Right lobe of liver (tissue), 6 donors: ENCODE measurements at regions not wholly inside any gene's neighbourhood (a gene's known extent, or its start where the extent isn't known, plus 50 kb on each side); places are given as distances from the start of the nearest gene placed in this dataset.

Experiments used
- ATAC-seq, 4 donors: fragments of 200-7000 bp; cut with Tn5 transposase; one replicate each; pipeline ENCODE4 v1.9.1; 2020; ENCODE audit warnings: mild to moderate bottlenecking in 4 of 4, moderate library complexity in 4 of 4
- DNase-seq, 3 donors: peaks; one replicate each; pipeline ENCODE4 v3.0.0-alpha.2; 2020
- H3K27ac ChIP-seq, 3 donors: fragments of 200-600 bp; one replicate each; pipeline ENCODE4 v1.8.0; 2022
- H3K27me3 ChIP-seq, 2 donors: fragments of 200-600 bp; one replicate each; pipeline ENCODE4 v1.8.0; 2022
- H3K36me3 ChIP-seq, 4 donors: fragments of 200-600 bp; sonication (generic) in 1 of 4; one replicate each; pipeline versions ENCODE4 v1.5.1 to v1.8.0; 2017 to 2022; ENCODE audit warnings: control low read depth in 1 of 4
- H3K4me1 ChIP-seq, 4 donors: fragments of 200-600 bp; sonication (generic) in 1 of 4; one replicate each; pipeline versions ENCODE4 v1.5.1 to v1.8.0; 2017 to 2022; ENCODE audit warnings: control low read depth in 1 of 4
- H3K4me3 ChIP-seq, 3 donors: fragments of 200-600 bp; one replicate each; pipeline ENCODE4 v1.8.0; 2022
- H3K9me3 ChIP-seq, 4 donors: fragments of 200-600 bp; sonication (generic) in 1 of 4; one replicate each; pipeline versions ENCODE4 v1.5.1 to v1.8.0; 2017 to 2022; ENCODE audit warnings: control low read depth in 1 of 4
- POLR2A ChIP-seq: fragments of 450-650 bp; IDR thresholded peaks from one replicate; pipeline ENCODE4 v1.6.1; 2017; ENCODE audit warnings: antibody characterized with exemption, mild to moderate bottlenecking
- WGBS: methylation state at CpG from one replicate; pipeline ENCODE4 v1.1.6; 2018; ENCODE audit warnings: low coverage, low lambda C conversion rate; ENCODE audit not compliant: insufficient coverage; ENCODE audit errors: missing lambda C conversion rate; 5-methylcytosine and 5-hydroxymethylcytosine counted together
- intact Hi-C, 2 donors: fragments of 100-400 bp; cut with DNase I; formaldehyde crosslinking; loops; one replicate each; pipeline versions ENCODE4 v1.11.2 to v1.14.1; 2022
- TF ChIP-seq, protein P1 (sequence below), 4 donors: fragments of 200-600 bp in 3 of 4; fragments of 450-650 bp in 1 of 4; IDR thresholded peaks; one replicate each; pipeline versions ENCODE4 v1.5.1 to v1.8.0; 2016 to 2022; ENCODE audit warnings: antibody characterized with exemption in 4 of 4, mild to moderate bottlenecking in 2 of 4
- donor health status: DM: no; HTN: yes; CAD: no.
- donor health status: DM: no; HTN: no; CAD: no.
- donor health status: DM: no; HTN: no; CAD: no.
- donor health status: DM: no; HTN: yes; CAD: no.
- donor health status: DM: no; HTN: yes; CAD: no.

DNA sequence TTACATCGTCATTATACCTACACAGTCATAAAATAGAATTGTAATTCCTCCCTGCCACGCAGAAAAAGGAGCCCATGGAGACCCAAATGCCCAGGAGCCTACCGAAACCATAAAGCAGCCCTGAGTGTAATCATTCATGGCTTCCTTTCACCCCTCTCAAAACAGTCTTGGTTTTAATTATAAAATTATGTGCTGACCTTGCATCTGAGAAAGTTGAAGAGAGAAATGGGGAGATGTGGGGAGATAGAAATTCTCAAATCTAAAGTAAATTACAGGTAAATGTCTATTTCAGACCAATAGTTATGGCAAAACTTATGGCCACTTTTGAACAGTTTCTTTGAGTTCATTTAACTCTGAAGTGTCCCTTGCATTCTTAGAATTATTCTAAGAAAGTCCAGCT is 1068.8 kb downstream of the BCL11A start:
- intact Hi-C loops, result no loop called here
- no peak for ATAC-seq

DNA sequence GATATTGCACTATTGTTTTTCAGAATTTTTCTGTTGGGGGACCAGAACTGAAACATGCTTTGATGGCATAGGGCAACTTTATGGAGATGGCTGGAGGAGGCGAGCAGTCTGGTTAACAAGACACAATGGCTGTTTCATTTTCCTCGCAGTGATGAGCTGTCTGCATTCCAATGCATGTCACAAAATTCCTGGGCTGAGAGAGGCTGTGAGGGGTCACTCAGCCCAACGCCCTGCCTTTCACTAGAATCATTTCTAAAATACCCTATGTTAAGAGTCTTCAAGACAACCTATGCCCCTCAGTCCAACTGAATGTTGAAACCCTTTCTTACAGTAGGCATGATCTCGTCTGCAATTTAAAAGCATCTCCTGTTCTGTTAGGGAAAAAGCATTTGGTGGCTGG is 1090.0 kb downstream of the BCL11A start:
- H3K9me3 ChIP-seq, result no peaks in the 10 kb centered on the region
- WGBS, result 65% methylated on average over 4 of the region's 4 CpGs
- no peak overlapping the region for H3K27ac ChIP-seq
- no peaks in the 10 kb centered on the region for H3K36me3 ChIP-seq
- no peaks in the 10 kb centered on the region for H3K27me3 ChIP-seq
- TF ChIP-seq, protein P1, sequence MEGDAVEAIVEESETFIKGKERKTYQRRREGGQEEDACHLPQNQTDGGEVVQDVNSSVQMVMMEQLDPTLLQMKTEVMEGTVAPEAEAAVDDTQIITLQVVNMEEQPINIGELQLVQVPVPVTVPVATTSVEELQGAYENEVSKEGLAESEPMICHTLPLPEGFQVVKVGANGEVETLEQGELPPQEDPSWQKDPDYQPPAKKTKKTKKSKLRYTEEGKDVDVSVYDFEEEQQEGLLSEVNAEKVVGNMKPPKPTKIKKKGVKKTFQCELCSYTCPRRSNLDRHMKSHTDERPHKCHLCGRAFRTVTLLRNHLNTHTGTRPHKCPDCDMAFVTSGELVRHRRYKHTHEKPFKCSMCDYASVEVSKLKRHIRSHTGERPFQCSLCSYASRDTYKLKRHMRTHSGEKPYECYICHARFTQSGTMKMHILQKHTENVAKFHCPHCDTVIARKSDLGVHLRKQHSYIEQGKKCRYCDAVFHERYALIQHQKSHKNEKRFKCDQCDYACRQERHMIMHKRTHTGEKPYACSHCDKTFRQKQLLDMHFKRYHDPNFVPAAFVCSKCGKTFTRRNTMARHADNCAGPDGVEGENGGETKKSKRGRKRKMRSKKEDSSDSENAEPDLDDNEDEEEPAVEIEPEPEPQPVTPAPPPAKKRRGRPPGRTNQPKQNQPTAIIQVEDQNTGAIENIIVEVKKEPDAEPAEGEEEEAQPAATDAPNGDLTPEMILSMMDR (IDR thresholded peaks at IDR 0.05), result no peak
- TF ChIP-seq POLR2A, result no peak
- no peak for ATAC-seq
- intact Hi-C loops, result no loop called here
- DNase-seq, result no peak
- peaks cover 0 to under 1% (median 0%) of the 10 kb centered on the region in 4 donors for H3K4me1 ChIP-seq
- no peak overlapping the region for H3K4me3 ChIP-seq

More for the DNA sequence above, 1068.8 kb downstream of the BCL11A start:
- Histone ChIP-seq H3K4me1 (no peaks in the 10 kb centered on the region), H3K36me3 (no peaks in the 10 kb centered on the region), H3K27me3 (no peaks in the 10 kb centered on the region), H3K27ac (no peak overlapping the region), H3K4me3 (no peak overlapping the region), H3K9me3 (no peaks in the 10 kb centered on the region)
- DNase-seq, result no peak
- TF ChIP-seq POLR2A, result no peak
- TF ChIP-seq, protein P1 (IDR thresholded peaks at IDR 0.05), result no peak
- WGBS, result 47% methylated on average over 3 of the region's 3 CpGs

DNA sequence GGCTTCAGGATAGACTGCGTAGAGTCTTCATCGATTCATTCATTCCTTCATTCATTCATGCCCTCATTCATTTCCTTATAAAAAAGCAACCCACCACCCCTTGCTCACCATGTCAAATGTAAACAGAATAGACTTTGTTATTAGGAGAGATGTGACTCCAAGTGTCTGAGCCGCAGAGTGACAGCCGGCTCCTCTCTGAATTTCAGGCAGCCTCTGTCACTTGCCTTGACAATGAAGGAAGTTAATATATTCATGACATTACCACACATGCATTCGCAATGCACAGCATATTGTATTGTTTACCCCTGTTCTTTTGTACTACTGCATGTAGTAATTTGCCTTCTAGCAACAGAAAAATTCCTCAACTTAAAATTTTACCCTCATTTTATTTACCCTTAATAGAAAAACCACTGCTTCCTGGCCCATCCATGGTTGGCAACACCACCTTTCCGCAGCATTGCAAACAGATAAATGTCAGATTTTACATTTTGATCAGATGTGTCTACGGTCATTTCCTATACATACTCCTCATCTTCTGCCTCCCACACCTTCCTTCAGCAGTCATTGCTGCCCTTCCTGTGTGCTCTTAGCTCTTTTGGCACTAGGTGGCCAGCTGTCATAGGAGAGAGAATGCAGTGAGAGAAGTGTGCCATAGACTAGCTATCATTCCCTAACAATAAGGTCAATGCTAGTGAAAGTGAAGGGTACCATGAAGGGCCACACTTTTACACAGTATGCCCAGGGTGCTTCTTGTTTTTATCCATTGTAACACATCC is 1090.8 kb downstream of the BCL11A start:
- no peaks in the 10 kb centered on the region for H3K9me3 ChIP-seq
- DNase-seq (no peak), ATAC-seq (no peak)
- H3K27ac ChIP-seq, result no peak overlapping the region
- no peaks in the 10 kb centered on the region for H3K36me3 ChIP-seq
- no peak overlapping the region for H3K4me3 ChIP-seq
- intact Hi-C loops, result no loop called here
- H3K27me3 ChIP-seq, result no peaks in the 10 kb centered on the region
- WGBS, result 50% methylated on average over 5 of the region's 7 CpGs
- peaks cover 0 to 2% (median 0%) of the 10 kb centered on the region in 4 donors for H3K4me1 ChIP-seq
- TF ChIP-seq, protein P1 (IDR thresholded peaks at IDR 0.05), result no peak
- no peak for TF ChIP-seq POLR2A

DNA sequence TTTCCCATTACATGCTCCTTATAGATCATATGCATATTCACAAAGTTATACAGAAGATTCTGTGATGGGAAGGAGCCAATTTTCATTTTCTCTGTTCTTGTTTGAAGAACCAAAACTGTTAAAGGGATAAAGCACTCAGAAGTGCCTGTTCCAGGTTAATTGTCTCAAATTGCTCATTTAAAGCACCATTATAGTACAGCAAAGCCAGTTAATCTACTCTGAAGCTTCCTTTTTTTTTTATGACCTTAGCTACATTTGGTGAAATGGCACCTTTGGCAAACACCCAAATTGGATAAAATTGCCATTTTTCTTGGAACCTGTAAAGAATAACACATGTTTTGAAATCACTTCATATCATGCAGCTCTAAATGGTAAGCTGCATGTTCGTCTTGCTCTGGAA is 1092.3 kb downstream of the BCL11A start:
- no peak for DNase-seq
- no peak for TF ChIP-seq POLR2A
- TF ChIP-seq, protein P1 (IDR thresholded peaks at IDR 0.05), result no peak
- H3K9me3 ChIP-seq, result no peaks in the 10 kb centered on the region
- no peak for ATAC-seq
- intact Hi-C loops, result no loop called here
- no peak overlapping the region for H3K4me3 ChIP-seq
- no peaks in the 10 kb centered on the region for H3K36me3 ChIP-seq
- peaks cover 0 to 2% (median 0%) of the 10 kb centered on the region in 4 donors for H3K4me1 ChIP-seq
- WGBS, result 29% methylated on average over 1 of the region's 1 CpG
- no peaks in the 10 kb centered on the region for H3K27me3 ChIP-seq
- H3K27ac ChIP-seq, result no peak overlapping the region
